ENCODE measurements at regions not wholly inside any gene's neighbourhood (a gene's known extent, or its start where the extent isn't known, plus 50 kb on each side); places are given as distances from the start of the nearest gene placed in this dataset.

DNA sequence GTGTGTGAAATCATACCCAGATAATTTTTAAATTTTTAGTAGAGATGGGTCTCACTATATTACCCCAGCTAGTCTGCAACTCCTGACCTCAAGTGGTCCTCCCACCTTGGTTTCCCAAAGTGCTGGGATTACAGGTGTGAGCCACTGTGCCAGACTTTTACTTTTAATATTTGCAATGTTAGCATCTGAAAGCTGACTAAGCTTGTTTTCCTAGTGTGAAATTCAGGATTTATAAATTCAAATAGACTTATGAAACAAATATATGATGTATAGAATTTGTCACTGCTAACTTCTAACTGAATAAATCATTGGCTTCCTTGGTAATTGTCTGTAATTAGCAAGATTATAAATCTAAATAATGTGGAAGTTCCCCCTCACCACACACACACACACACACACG, 58.8 kb upstream of the SLC22A23 start:
- RAD21 ChIA-PET (ENCODE audit: unreplicated experiment), result no interaction called here
- no peak for DNase-seq (ENCODE audit: low read depth, low spot score)
- CTCF ChIA-PET, result no interaction called here
- POLR2A ChIA-PET, result no interaction called here
- Histone ChIP-seq H3K4me2 (ENCODE audit: control insufficient read depth, insufficient read depth) (no peak overlapping the region), H2AFZ (ENCODE audit: control insufficient read depth, low read depth, low read length) (no peak overlapping the region), H3K9me3 (replicated peaks; ENCODE audit: control insufficient read depth, insufficient read depth, low read length) (no peaks in the 10 kb centered on the region), H3K27ac (ENCODE audit: control insufficient read depth, insufficient read depth) (no peak overlapping the region), H3K4me3 (no peak overlapping the region), H4K20me1 (ENCODE audit: control insufficient read depth, insufficient read depth) (no peaks in the 10 kb centered on the region), H3K9ac (ENCODE audit: control insufficient read depth, insufficient read depth, low read length) (no peak overlapping the region), H3K27me3 (replicated peaks in 1 of 2; ENCODE audit: control insufficient read depth in 2 of 2, insufficient read depth in 2 of 2, low read length in 1 of 2) (no peaks in the 10 kb centered on the region; a peak in 3 of 4 replicates), H3K79me2 (ENCODE audit: control insufficient read depth, insufficient read depth, low read length) (no peaks in the 10 kb centered on the region), H3K4me1 (ENCODE audit: control insufficient read depth, insufficient read depth, low read length) (no peaks in the 10 kb centered on the region), H3K36me3 (ENCODE audit: control insufficient read depth in 2 of 2, insufficient read depth in 2 of 2, low read length in 1 of 2) (no peaks in the 10 kb centered on the region)
- BruUV-seq (replicated peaks), result no TSS peak
- SMC1A ChIA-PET (ENCODE audit: uncharacterized antibody, unreplicated experiment), result no interaction called here
- no peak for ATAC-seq
- WGBS (ENCODE audit: insufficient coverage, insufficient replicate concordance, low lambda C conversion rate, missing lambda C conversion rate), result 0% methylated on average over 1 of the region's 1 CpG
- in situ Hi-C loops (cut with MboI), result no loop called here
- intact Hi-C loops (cut with micrococcal nuclease; ENCODE audit: unreplicated experiment), result no loop called here
- TF ChIP-seq RAD21 (IDR thresholded peaks at IDR 0.05; ENCODE audit: insufficient read depth, low read depth, low read length), result no peak
- TF ChIP-seq POU2F2 (IDR thresholded peaks at IDR 0.05; ENCODE audit: borderline replicate concordance, low read depth, low read length), result no peak
- no peak for TF ChIP-seq SREBF1 (IDR thresholded peaks at IDR 0.05; ENCODE audit: low read length)
- TF ChIP-seq STAT3 (IDR thresholded peaks at IDR 0.05; ENCODE audit: low read depth, low read length), result no peak
- TF ChIP-seq FOS (IDR thresholded peaks at IDR 0.05; ENCODE audit: borderline replicate concordance, extremely low read depth, insufficient read length), result no peak
- TF ChIP-seq SMC3 (IDR thresholded peaks at IDR 0.05; ENCODE audit: borderline replicate concordance, low read length), result no peak
- TF ChIP-seq CHD2 (IDR thresholded peaks at IDR 0.05; ENCODE audit: borderline replicate concordance, low read depth, low read length), result no peak
- TF ChIP-seq, protein P1, sequence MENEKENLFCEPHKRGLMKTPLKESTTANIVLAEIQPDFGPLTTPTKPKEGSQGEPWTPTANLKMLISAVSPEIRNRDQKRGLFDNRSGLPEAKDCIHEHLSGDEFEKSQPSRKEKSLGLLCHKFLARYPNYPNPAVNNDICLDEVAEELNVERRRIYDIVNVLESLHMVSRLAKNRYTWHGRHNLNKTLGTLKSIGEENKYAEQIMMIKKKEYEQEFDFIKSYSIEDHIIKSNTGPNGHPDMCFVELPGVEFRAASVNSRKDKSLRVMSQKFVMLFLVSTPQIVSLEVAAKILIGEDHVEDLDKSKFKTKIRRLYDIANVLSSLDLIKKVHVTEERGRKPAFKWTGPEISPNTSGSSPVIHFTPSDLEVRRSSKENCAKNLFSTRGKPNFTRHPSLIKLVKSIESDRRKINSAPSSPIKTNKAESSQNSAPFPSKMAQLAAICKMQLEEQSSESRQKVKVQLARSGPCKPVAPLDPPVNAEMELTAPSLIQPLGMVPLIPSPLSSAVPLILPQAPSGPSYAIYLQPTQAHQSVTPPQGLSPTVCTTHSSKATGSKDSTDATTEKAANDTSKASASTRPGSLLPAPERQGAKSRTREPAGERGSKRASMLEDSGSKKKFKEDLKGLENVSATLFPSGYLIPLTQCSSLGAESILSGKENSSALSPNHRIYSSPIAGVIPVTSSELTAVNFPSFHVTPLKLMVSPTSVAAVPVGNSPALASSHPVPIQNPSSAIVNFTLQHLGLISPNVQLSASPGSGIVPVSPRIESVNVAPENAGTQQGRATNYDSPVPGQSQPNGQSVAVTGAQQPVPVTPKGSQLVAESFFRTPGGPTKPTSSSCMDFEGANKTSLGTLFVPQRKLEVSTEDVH (IDR thresholded peaks at IDR 0.05; ENCODE audit: low read depth, partially characterized antibody), result no peak
- FAIRE-seq, result no peak

Measured in GM12878 (cell line).